ENCODE measurements at regions not wholly inside any gene's neighbourhood (a gene's known extent, or its start where the extent isn't known, plus 50 kb on each side); places are given as distances from the start of the nearest gene placed in this dataset.

GRCh38 chr9:111720174-111720573 lies 58.8 kb downstream of the GNG10 start:
- H3F3A ChIP-seq (ENCODE audit: low read depth) = no peaks in the 10 kb centered on the region
- no peaks in the 10 kb centered on the region for H3K36me3 ChIP-seq (ENCODE audit: insufficient read depth, low read length)
- H3K9me3 ChIP-seq (ENCODE audit: insufficient read depth, low read depth, low read length) = no peaks in the 10 kb centered on the region
- TF ChIP-seq CTCF (conservative IDR thresholded peaks at IDR 0.05; ENCODE audit: low read length) (peak; percentile 65), EZH2phosphoT487 (IDR thresholded peaks at IDR 0.05; ENCODE audit: borderline replicate concordance) (no peak)
- no peaks in the 10 kb centered on the region for H3K4me1 ChIP-seq (ENCODE audit: insufficient read depth, low read length, poor library complexity, severe bottlenecking)
- H2AFZ ChIP-seq (ENCODE audit: low read length) = no peak overlapping the region; the same call in 1 of the 2 replicates
- H3K79me2 ChIP-seq (ENCODE audit: insufficient read depth, low read length) = no peaks in the 10 kb centered on the region
- H3K4me3 ChIP-seq (ENCODE audit: low read length, poor library complexity, severe bottlenecking) = no peak overlapping the region
- H3K4me2 ChIP-seq (ENCODE audit: low read depth, low read length, poor library complexity, severe bottlenecking) = no peak overlapping the region
- no peaks in the 10 kb centered on the region for H4K20me1 ChIP-seq (ENCODE audit: insufficient read depth, low read length, poor library complexity, severe bottlenecking)
- no peaks in the 10 kb centered on the region for H3K27me3 ChIP-seq (ENCODE audit: insufficient read depth, low read length, poor library complexity, severe bottlenecking)
- no peak overlapping the region for H3K9ac ChIP-seq (ENCODE audit: low read depth, low read length, poor library complexity, severe bottlenecking)
- no peaks in the 10 kb centered on the region for H3K9me2 ChIP-seq (replicated peaks; ENCODE audit: low read depth, low read length)

All from Loucy (cell line).